ENCODE measurements at regions not wholly inside any gene's neighbourhood (a gene's known extent, or its start where the extent isn't known, plus 50 kb on each side); places are given as distances from the start of the nearest gene placed in this dataset.
A peak's percentile ranks its signal among the peaks of the same experiment; 100 is the strongest.

GRCh38 chr3:89570465-89570864, 463.0 kb downstream of the EPHA3 start:
- POLR2A ChIA-PET (ENCODE audit: partially characterized antibody), result no interaction called here
- H3K4me2 ChIP-seq (ENCODE audit: insufficient read depth in 1 of 2, low read depth in 2 of 2, low read length in 2 of 2), result no peak overlapping the region
- H3K9ac ChIP-seq (replicated peaks in 1 of 4; ENCODE audit: extremely low read depth in 1 of 4, low read depth in 3 of 4, low read length in 3 of 4), result no peak overlapping the region
- TF ChIP-seq CHD2 (IDR thresholded peaks at IDR 0.05; ENCODE audit: low read length), result no peak
- TF ChIP-seq RBBP5 (IDR thresholded peaks at IDR 0.05; ENCODE audit: borderline replicate concordance, low read depth, low read length), result no peak
- no peak for TF ChIP-seq TAF7 (optimal IDR thresholded peaks at IDR 0.05; ENCODE audit: borderline replicate concordance, low read depth, low read length)
- TF ChIP-seq TCF12 (IDR thresholded peaks at IDR 0.05; ENCODE audit: low read depth, low read length), result no peak
- no peak for TF ChIP-seq CHD1 (IDR thresholded peaks at IDR 0.05; ENCODE audit: low read depth, low read length)
- TF ChIP-seq ASH2L (IDR thresholded peaks at IDR 0.05; ENCODE audit: low read length), result no peak
- TF ChIP-seq KDM4A (IDR thresholded peaks at IDR 0.05; ENCODE audit: low read depth, low read length, severe bottlenecking), result no peak
- no peak for TF ChIP-seq HDAC6 (IDR thresholded peaks at IDR 0.05; ENCODE audit: low read depth, low read length)
- TF ChIP-seq PHF8 (conservative IDR thresholded peaks at IDR 0.05; ENCODE audit: low read depth, low read length), result no peak
- no peak for TF ChIP-seq CEBPB (IDR thresholded peaks at IDR 0.05; ENCODE audit: low read depth, low read length)
- H3K4ac ChIP-seq (replicated peaks; ENCODE audit: insufficient read length, low read depth, low read length), result no peak overlapping the region
- 90% methylated on average over 6 of the region's 6 CpGs; no CpG with 5 or more reads in 1 of the 2 experiments for WGBS, 2 experiments (ENCODE audit: extremely low coverage in 1 of 2, insufficient coverage in 1 of 2, insufficient read length in 1 of 2, insufficient replicate concordance in 2 of 2, low coverage in 1 of 2, low lambda C conversion rate in 2 of 2, missing lambda C conversion rate in 1 of 2)
- no peak overlapping the region for H3K27ac ChIP-seq (ENCODE audit: low read depth, low read length)
- H3K14ac ChIP-seq (ENCODE audit: insufficient read length), result no peak overlapping the region
- H4K91ac ChIP-seq (replicated peaks; ENCODE audit: insufficient read length, low read length), result no peak overlapping the region
- peaks cover 0 to 2% of the 10 kb centered on the region in 2 experiments; a peak in 1 of 4 replicates for H3K9me3 ChIP-seq (ENCODE audit: insufficient read depth in 2 of 2, low read depth in 1 of 2, low read length in 1 of 2)
- CTCF ChIA-PET (ENCODE audit: partially characterized antibody), result no interaction called here
- DNase-seq (ENCODE audit: low read depth in 1 of 2, low spot score in 2 of 2), result no peak
- no peak overlapping the region for H2BK5ac ChIP-seq (ENCODE audit: low read depth, low read length)
- no peak overlapping the region for H2BK12ac ChIP-seq (ENCODE audit: low read depth, low read length)
- no peaks in the 10 kb centered on the region; a peak in 1 of 7 replicates for H3K4me1 ChIP-seq (replicated peaks in 1 of 4; ENCODE audit: control insufficient read depth in 3 of 4, insufficient read depth in 4 of 4, low read length in 3 of 4)
- H3K56ac ChIP-seq (replicated peaks; ENCODE audit: insufficient read length, low read depth, low read length), result no peak overlapping the region
- no peak overlapping the region for H4K5ac ChIP-seq (ENCODE audit: insufficient read length, low read depth, low read length)
- peak overlapping the region; percentile 16; the same call in 1 of the 2 replicates for H2AFZ ChIP-seq (ENCODE audit: low read length)
- H3K79me2 ChIP-seq (ENCODE audit: control insufficient read depth in 1 of 2, insufficient read depth in 2 of 2, low read length in 2 of 2), result no peaks in the 10 kb centered on the region
- no peaks in the 10 kb centered on the region for H3K79me1 ChIP-seq (ENCODE audit: low read depth, low read length)
- no peaks in the 10 kb centered on the region for H4K20me1 ChIP-seq (replicated peaks in 1 of 2; ENCODE audit: control insufficient read depth in 1 of 2, insufficient read depth in 2 of 2, low read length in 2 of 2)
- no peak overlapping the region for H4K8ac ChIP-seq (ENCODE audit: extremely low read depth, insufficient read depth, low read length)
- no peak overlapping the region for H2BK120ac ChIP-seq (replicated peaks; ENCODE audit: low read depth, low read length)
- H3K23ac ChIP-seq (ENCODE audit: insufficient read length), result no peak overlapping the region
- H2BK20ac ChIP-seq (ENCODE audit: low read length), result no peak overlapping the region
- no peak overlapping the region for H2AK5ac ChIP-seq (ENCODE audit: low read depth, low read length)
- H3K27me3 ChIP-seq (replicated peaks in 1 of 4; ENCODE audit: control insufficient read depth in 3 of 4, extremely low read depth in 1 of 4, insufficient read depth in 3 of 4, low read length in 3 of 4), result peaks cover 0 to 1% (median 0%) of the 10 kb centered on the region in 4 experiments; a peak in 1 of 7 replicates
- H2BK15ac ChIP-seq (ENCODE audit: low read length), result no peak overlapping the region
- no peak for FAIRE-seq
- no peaks in the 10 kb centered on the region for H3K23me2 ChIP-seq (ENCODE audit: low read depth, low read length)
- no peak overlapping the region for H3K18ac ChIP-seq (ENCODE audit: extremely low read depth, low read length)
- H3K36me3 ChIP-seq (ENCODE audit: control insufficient read depth in 2 of 4, insufficient read depth in 4 of 4, low read length in 3 of 4), result no peaks in the 10 kb centered on the region
- no peak overlapping the region for H3K4me3 ChIP-seq (ENCODE audit: extremely low read depth in 1 of 4, insufficient read depth in 2 of 4, low read depth in 3 of 4, low read length in 4 of 4)

Data from H1 (cell line).